Right forelimb (tissue), 1 donor: ENCODE measurements at regions not wholly inside any gene's neighbourhood (a gene's known extent, or its start where the extent isn't known, plus 50 kb on each side); places are given as distances from the start of the nearest gene placed in this dataset.
A peak's percentile ranks its signal among the peaks of the same experiment; 100 is the strongest.

Experiments used
- DNase-seq: peaks from one replicate; pipeline ENCODE4 v3.0.0-alpha.2; 2018

DNA sequence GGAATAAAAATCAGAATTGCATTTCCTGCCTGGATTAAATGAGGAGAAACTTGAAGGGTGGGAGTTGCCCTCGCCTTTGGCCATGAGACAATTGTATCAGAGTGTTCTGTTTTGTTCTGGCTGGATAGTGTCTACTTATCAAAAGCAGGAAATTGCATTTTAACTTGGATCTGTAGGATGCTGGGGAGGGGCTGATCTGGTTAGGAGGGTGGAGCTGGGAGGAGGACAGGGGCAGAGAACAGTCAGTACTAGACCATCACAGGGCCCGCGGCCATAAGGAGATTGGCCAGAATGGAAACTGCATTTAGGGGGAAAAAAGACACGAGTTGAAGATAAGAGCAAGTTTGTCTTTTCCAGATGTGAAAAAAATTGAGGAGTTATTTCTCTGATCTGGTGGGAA is 199.1 kb upstream of the POU3F3 start:
- DNase-seq = no peak

DNA sequence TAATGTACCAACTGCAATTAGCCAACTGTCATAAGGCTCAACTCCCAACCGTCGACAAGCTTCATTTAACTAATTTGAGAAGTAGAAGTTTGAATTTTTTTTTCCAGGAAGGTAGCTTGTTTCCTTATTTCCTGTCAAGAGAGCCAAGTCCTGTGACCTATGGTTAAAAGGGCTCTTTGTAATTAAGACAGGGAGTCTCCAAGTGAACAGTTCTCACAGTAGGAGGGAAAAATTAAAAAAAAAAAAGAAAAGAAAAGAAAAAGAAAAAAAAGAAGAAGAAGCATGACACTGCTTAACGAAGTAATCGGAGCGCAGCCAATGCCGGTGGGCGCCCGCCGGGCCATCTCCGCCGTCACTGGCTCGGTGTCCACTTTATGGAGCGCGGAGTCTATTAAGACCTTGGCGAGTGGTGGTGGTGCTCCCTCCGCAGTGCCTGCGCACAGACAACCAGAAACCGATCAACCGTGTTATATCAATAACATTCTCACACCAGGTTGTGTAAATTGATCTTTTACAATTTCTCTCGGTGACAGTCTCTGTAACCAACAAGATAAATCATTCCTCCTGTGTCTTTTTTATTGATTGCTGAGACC is 197.2 kb upstream of the POU3F3 start:
- DNase-seq = no peak

DNA sequence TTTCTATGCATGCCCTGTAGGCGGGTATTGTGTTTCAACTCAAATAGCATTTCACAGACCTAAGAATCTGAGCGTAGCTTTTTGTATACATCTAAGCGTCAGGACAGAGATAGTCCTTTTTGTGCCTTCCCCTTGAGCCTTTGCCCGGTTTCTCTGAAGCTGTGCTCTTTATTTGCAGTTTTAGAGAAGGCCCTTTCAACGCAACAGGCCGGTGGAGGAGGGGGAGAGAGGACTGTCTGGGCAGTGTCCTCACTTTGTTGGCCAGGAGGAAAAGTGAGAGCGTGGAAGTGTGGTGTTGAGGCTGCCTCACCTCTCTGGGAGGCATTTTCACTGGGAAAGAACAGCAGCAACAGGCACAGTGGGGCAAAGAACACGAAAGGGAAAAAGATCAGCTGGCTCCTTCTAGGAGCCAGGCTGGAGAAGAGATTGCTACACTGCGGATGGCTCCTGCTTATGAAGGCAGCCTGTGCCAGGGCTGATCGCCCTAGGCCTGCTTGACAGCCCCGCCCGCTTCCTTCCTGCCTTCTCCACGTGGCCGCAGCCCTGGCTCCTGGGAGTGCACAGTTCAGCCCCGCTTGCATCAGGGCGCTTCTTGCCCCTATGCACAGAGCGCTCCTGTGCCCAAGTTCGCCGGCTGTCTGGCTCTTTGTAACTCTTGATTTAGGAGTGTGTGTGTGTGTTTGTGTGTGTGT is 195.6 kb upstream of the POU3F3 start:
- peak; percentile 52 for DNase-seq

DNA sequence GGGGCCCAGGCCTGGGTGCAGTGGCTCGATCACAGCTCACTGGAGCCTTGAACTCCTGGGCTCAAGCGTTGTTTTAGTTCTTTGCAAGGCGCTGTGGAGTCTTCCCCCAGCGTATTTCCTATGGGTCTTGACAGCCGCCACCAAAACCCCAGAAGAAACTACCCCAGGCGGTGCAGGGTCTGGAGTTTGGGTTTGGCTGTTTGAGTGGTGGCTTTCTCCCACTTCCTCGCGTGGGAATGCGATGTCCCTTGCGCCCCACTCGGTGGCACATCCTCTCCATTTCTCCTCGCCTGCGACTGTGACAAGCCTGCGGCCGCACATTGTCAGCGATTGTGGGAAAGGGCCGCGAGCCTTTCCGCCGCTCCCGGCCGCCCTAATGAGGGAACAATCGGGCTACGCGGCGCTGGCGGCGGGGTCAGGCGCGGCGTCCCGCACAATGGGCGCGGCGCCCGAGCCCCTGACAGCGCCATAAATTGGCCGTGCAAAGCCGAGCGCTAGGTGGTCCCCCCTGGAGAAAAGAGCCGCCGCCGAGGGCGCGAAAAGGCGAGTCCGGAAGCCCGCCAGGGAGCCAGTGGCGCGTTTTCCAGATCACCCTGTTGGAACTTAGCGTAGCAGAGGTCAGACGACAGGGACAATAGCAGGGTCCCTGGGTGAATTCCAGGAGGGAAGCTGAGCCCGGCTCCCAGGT is 194.9 kb upstream of the POU3F3 start:
- DNase-seq = peak; percentile 50

DNA sequence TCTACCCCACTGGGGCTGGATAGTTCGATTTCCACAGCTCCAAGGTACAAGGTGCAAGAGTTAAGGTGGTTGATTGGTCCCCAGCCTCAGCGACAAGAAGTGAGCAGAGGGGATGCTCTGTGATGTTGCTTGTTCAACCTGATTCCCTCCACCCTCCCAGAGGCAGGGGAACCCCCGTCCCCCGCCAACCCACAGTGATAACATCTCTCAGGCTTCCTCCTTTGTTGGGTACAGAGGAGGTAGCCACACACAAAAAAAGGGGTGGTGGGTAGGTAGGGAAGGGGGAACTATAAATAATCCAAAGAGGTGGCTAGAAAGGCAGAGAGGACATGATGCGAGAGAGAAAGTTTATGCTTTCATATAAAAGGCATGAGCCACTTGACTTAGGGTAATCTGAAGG is 192.9 kb upstream of the POU3F3 start:
- no peak for DNase-seq

DNA sequence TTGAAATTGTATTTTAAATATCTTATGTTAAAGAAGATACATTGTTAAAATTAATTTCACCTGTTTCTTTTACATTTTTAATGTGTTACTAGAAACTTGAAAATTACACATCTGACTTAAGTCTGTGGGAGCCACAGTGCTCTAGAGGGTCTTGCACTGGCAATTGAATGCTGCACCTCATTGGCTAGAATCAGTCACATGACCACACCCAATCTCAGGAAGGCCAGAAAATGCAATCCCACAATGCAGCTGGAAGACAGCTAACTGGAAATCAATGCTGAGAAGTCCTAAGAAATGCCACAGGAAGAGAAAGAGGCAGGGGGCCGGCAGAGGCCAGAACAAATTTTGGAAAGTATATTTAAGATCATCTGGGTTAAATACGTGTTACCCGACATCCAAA is 189.2 kb upstream of the POU3F3 start:
- DNase-seq = no peak

DNA sequence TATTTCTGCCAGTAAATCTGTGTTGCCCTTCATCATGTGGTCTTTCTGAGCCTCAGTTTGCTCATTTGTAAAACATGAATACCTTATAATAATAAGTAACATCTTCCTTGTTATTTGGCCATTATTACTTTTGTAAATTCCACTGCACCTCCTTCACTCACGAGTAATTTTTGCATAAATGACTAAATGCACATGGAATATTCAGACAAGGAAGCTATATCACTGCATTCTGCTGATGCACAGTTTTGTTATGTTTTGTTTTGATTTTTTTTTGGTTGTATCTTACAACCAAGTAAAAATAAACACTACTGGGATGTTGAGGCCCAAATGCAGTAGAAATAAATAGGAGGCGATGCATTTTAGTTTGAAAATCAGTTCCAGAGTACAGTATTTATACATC is 185.3 kb upstream of the POU3F3 start:
- DNase-seq = no peak

DNA sequence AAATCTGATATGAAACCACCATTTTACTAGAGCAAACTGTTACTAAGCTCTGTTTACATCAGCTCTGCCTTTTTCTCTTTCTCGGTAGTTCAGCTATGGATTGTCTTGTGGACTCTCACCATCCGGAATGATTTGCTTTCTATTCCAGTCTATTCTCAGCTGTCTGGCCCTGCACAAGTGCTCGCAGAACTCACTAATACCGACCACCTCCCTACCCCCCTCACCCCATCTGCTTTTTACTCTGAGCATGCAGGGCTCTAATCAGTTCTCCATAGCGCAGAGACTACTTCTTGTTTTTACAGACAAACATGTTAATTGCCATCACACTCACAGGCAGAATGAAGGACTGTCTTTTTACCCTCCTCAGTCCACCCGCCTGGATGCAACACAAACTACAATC is 180.7 kb upstream of the POU3F3 start:
- DNase-seq = no peak

DNA sequence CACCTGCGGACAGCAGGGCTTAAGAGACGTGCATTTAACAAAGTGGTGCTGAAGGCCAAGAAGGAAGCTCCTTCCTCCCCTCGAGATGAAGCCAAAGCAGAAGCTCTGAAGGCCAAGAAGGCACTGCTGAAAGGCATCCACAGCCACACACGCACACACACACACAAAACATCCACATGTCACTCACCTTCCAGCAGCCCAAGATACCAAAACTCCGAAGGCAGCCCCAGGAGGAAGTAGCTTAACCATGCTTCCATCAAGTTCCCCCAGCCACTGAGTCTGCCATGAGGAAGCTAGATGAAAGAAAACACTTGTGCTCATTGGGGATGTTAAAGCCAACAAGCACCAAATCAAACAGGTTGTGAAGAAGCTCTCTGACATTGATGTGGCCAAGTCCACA is 175.7 kb upstream of the POU3F3 start:
- no peak for DNase-seq

DNA sequence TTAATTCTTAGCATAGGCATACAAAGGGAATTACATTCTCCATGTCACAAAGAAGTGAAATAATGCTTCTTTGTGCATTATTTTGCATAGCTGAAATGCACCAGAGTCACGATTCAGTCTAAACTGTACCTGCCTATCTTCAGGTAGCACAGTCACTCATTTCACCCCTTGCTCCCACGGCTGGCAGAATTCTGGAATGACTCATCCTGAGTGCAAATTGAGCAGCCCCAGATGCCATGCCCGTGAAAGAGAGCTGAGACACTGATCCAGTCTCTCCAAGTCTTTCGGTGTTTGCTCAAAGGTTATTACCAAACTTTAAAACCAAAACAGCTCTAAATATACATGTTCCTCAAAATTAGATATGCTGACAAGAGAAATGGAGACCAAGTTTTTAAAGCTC is 168.3 kb upstream of the POU3F3 start:
- DNase-seq = no peak

DNA sequence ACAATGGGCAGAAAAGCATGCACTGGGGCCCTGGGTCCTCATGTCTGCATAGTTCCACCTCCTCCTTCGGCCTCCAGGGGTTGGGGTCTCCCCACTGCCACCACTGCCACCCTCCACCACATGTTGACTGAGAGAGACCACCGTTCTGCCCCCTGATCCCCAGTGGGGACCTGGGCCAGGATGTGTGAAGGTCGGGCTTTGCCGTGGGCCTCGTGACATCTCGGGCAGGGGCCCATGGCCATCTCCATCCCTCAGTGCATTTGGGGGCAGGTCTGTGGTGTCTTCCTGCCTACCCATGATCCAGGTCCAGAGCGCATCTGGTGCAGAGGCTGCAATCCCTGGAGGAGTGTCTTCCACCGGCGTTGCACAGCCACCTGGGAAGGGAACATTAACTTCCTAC is 166.8 kb upstream of the POU3F3 start:
- no peak for DNase-seq

DNA sequence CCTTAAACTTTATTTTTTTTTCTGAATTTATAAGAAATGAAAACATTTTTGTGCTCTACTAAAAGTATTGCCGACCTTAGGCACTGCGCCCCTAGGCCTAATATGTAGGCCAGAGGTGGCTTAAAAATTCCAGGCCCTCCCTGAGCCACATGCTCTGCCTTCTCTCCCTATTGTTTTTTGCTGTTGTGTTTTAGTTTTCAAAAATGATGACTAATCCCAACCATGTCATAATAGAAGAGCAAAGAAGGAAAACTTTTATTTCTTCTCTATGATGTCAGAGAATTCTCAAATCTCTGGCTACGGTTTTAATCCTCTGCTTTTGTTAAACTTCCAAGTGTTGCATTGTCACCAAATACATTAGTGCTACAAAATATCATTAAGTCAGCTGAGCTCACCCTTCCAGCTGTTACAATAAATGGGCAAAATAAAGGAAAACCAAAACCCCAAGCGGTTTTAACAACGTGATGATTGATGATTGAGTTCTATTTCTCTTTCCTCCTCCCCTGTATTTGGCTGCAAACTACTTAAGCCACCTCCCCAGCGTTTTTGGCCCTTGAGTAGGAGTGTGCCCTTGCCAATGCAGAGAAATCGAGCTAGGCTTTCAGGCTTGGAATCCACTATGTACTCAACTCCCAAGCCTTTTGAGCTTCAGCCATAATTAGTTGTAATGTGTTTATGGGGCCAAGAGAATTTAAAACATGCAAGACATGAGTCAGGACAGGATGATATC is 163.5 kb upstream of the POU3F3 start:
- DNase-seq = no peak

DNA sequence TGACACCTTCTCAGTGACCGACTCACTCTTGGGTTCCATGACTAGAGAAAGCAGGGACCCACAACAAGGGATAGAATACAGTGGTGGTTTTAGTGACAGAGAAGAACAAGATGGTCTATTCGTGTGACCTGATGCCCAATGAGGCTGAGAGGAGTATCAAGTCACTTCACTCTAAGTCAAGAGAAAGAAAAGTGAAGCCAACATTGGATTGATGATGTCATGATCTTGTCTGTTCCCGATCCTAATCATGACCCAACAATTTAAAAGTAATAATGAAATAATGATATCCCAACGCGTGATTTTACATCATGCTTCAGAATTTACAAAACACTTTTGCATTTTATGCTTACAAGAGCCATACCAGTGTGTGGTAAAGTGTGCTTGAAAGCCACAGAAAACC is 155.6 kb upstream of the POU3F3 start:
- DNase-seq = no peak

DNA sequence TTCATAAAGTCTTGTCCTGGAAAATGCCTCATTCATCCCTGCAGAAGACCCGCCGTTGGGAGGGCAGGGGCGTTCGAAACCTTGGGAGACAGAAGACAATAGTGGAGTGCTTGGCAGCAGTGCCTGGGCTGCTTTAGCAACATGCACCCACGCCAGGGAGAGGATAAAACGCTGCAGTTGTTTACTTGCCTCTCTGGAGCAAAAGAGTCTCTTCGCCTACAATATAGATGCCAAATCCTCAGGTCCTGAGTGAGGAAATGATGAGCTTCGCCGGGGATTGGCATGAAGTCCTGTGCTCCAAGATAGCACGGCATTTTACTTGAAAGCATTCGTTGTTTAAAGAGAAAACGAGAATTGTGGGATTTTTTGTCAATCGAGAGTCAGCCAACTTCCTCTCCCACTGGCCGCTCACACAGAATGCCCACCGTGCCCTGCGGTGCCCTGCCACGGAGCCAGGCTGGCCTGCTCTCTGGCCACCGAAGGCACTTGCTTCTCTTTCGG is 152.5 kb upstream of the POU3F3 start:
- no peak for DNase-seq

DNA sequence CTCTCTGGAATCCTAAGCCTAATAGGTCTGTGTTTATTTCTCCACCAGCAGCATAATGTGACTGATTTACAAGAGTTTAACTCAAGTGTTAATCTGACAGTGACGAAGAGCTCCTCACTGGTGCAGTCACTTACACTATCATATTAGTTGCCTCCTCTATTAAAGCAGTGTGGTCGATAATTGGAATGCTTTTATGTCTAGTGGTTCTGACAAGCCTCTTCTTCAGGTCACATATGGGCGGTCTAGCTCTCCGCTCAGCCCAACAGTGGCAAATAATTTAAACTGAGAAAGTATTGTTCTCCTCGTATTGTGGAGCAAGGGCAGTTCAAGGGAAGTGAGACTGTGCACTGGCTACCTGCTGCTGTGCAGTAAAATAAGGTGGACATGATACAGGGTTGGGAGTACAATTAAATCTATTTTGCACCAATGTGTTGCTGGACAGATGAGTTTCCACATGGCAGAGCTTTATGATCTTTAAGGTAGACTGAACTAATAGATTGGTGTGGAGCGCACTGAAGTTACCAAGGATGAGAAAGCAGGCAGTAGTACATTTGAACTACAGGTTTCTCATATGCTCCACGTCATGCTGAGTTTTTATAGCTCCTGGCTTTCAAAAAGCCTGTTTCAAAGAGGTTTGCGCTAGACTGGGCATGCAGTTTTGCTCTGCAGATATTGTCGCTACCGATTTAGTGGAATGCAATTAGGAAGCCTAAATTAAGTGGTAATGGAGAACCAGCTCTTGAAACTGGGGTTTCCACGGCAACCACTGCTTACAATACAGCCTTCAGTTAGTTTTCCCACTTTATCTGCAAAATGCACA is 151.7 kb upstream of the POU3F3 start:
- DNase-seq = no peak

DNA sequence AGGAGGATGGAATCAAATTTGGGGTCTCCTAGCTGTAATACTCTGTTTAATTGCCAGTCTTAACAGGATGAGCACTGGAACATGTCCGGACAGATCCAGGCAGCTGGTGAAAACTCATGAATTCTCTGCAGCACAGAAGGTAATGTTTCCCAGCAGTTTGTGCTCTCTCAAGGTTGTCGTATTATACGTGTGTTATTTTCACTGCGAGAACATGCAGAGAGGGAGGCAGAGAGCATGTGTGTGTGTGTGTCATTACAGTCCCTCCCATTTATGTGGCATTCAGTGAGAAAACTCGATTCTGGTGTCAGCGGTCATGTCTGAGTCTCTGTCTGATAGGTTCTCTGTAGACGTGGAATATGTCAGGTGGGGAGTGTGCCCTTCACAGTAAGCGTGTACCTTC is 150.2 kb upstream of the POU3F3 start:
- no peak for DNase-seq

DNA sequence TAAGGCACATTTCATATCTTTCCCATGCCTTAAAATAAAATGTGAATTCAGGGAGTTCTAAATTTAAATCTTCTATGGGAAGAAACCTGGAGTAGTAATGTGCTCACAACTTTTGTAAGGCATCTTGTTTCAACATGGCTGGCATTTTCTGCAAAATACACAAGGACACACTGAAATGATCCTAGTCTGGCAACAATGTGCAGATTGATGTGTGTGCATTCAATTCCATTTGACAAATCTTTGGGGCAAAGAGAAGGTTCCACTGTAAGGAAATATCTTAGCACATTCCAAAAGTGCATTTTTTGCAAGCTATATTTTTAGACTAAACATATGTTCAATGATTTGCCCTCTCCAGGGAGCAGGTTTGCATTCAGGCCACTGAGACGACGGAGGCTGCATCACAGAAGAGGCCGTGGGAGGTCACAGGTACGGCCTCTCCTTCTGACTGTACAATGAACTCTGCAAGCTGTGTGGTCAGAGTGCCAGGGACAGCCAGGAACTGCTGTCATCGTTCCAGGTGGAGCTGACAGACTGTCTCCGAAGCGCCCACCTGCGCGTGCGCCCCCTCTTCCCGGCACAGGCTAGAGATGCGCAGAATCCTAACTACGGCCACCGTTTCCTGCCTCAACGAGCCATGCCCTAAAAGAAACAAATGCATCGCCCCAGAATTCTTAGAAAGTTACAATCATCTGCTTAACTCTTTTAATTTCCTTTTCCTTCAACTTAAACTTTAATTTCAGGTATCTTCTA is 149.2 kb upstream of the POU3F3 start:
- DNase-seq = no peak

DNA sequence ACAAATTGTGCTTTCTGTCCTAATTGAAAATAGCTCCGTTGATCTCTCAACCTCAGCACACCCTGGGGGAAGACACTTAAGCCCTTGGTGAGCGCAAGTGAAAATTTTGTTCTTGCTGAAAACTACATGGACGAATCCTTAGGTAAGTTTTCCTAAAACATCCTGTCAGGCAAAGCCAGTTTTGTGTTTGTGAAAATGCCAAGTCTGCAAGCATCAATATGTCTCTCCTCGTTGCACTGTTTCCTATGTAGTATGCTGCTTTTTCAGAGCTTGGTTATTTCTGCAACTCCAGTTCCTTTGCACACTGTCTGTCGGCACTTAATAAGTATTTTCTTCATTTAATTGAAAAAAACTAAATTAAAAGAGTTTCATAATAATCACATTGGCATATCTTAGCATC is 146.9 kb upstream of the POU3F3 start:
- DNase-seq = no peak

DNA sequence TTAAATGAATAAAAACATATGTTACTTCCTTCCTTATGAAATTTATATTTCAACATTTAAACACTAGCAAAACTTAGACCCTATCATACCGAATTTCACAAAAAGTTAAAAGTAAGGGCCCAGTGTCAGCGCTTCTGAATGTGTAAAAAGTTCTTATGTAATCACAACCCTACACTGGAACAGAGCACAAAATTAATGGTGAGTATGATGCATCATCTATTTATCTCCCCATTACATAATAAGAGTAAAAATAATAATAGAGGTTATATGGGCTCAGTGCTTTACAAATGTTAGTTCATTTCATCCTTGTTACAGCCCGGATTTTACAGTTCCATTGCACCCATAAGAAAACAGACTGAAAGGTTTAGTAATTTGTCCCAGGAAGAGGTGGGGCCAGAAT is 144.9 kb upstream of the POU3F3 start:
- no peak for DNase-seq

DNA sequence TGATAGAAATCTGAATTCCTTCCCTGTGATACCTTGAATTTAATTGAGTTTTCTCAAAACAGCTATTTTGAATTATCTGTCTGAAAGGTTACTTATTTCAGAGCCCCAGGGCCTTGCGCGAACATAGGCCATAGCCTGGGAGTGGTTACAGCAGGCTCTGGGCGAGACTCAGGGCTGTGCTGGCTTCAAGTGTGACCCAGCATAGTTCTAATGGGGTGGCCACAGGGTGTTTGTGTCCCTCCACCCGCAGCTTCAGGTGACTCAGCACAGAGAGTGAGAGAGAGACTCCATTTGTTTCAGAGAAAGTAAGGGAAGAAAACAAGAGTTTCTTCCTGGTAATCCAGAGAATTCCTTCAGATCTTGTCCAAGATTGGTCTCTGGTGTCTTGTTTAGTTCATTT is 137.9 kb upstream of the POU3F3 start:
- DNase-seq = no peak

DNA sequence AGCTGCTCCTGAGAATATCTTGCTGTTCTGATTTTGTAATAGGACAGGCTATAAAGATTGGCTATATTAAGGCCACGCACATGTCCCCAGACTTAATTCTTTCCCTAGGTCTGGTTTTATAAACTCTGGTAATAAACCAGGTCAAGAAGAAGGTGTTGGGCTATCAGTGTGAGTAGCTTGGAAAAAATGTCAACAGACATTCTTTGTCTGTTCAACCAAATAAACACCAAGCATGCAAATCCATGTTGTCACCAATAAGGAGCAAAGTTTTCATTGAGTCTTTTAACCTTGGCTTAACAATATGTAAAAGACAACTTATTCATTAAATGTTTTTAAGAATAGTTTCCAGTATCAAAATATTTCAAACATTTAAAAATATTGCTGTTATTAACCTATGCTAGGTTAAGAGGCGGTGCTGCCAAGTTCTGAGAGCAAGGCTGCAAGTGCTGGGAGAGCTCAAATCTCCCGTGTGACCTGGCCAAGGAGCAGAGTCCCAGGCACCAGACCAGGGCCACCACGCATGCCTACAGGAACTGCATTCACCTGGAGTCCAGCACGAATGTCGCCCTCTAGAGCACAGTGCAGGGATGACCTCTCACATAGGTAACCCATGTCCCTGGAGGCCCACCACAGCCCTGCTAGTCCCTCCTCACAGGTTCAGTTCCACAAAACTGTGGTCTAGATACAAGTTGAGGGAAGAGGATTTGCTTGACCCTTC is 120.5 kb upstream of the POU3F3 start:
- DNase-seq = no peak
